SK-N-SH (cell line): ENCODE measurements at regions not wholly inside any gene's neighbourhood (a gene's known extent, or its start where the extent isn't known, plus 50 kb on each side); places are given as distances from the start of the nearest gene placed in this dataset.

Source experiments
- CTCF ChIA-PET: fragments of 300-600, 350-600 bp; formaldehyde crosslinking; extraction: SDS; loops from one replicate; lab custom pipeline; 2021; lab: Yijun Ruan, JAX
- POLR2A ChIA-PET: fragments of 350-600 bp; sonication (Branson Sonifier 250); formaldehyde crosslinking; extraction: SDS; loops from one replicate; lab custom pipeline; 2020; ENCODE audit warnings: antibody characterized with exemption, inconsistent platforms; lab: Yijun Ruan, JAX
- DNase-seq: peaks from one replicate; pipeline ENCODE4 v3.0.0; 2012
- H2AFZ ChIP-seq: fragments of 200-600 bp; sonication (generic); 2 replicates; pipeline ENCODE4 v1.8.1; 2016; ENCODE audit warnings: antibody characterized with exemption, mild to moderate bottlenecking, low read depth
- H3F3A ChIP-seq: fragments of 200-600 bp; sonication (generic); replicated peaks from 2 replicates; pipeline ENCODE3; 2016; ENCODE audit warnings: antibody characterized with exemption, mild to moderate bottlenecking; ENCODE audit not compliant: insufficient read depth
- H3K27ac ChIP-seq, 2 experiments: fragments of 200-500 bp in 1 of 2; fragments of 200-600 bp in 1 of 2; sonication (Bioruptor generic) in 1 of 2; sonication (generic), shearing (Covaris generic) in 1 of 2; 2 replicates each; pipeline versions ENCODE4 v1.5.1 to v1.6.1; 2014 to 2016; ENCODE audit warnings: low read depth in 2 of 2, inconsistent platforms in 1 of 2, low read length in 1 of 2, mild to moderate bottlenecking in 1 of 2, mixed read lengths in 1 of 2
- H3K27me3 ChIP-seq: fragments of 200-600 bp; sonication (generic), shearing (Covaris generic); 2 replicates; pipeline ENCODE4 v1.6.1; 2016; ENCODE audit warnings: mixed run types; ENCODE audit not compliant: insufficient read depth
- H3K36me3 ChIP-seq, 2 experiments: fragments of 200-500 bp in 1 of 2; fragments of 200-600 bp in 1 of 2; sonication (Bioruptor generic) in 1 of 2; sonication (generic) in 1 of 2; replicated peaks in 1 of 2; 2 replicates each; pipeline versions ENCODE3 to v1.5.1; 2014 to 2016; ENCODE audit warnings: low read length in 1 of 2, mild to moderate bottlenecking in 1 of 2; ENCODE audit not compliant: insufficient read depth in 2 of 2, control insufficient read depth in 1 of 2
- H3K4me1 ChIP-seq, 2 experiments: fragments of 200-500 bp in 1 of 2; fragments of 200-600 bp in 1 of 2; sonication (Bioruptor generic) in 1 of 2; sonication (generic), shearing (Covaris generic) in 1 of 2; 2 replicates each; pipeline versions ENCODE4 v1.5.1 to v1.6.1; 2014 to 2016; ENCODE audit warnings: low read depth in 1 of 2, low read length in 1 of 2, mixed run types in 1 of 2; ENCODE audit not compliant: insufficient read depth in 2 of 2, control insufficient read depth in 1 of 2
- H3K4me2 ChIP-seq: fragments of 200-600 bp; sonication (generic), shearing (Covaris generic); 2 replicates; pipeline ENCODE4 v1.6.1; 2017; ENCODE audit warnings: mixed run types
- H3K4me3 ChIP-seq, 2 experiments: fragments of 200-500 bp in 1 of 2; fragments of 200-600 bp in 1 of 2; sonication (Bioruptor generic) in 1 of 2; sonication (generic), shearing (Covaris generic) in 1 of 2; 2 replicates each; pipeline versions ENCODE4 v1.5.1 to v1.8.1; 2014 to 2016; ENCODE audit warnings: low read depth in 2 of 2, inconsistent platforms in 1 of 2, low read length in 1 of 2, mild to moderate bottlenecking in 1 of 2, mixed read lengths in 1 of 2, moderate library complexity in 1 of 2
- H3K79me2 ChIP-seq: fragments of 200-600 bp; sonication (generic); 2 replicates; pipeline ENCODE4 v1.8.1; 2017; ENCODE audit warnings: mild to moderate bottlenecking; ENCODE audit not compliant: insufficient read depth
- H3K9ac ChIP-seq: fragments of 200-600 bp; sonication (generic); 2 replicates; pipeline ENCODE4 v1.6.1; 2017; ENCODE audit warnings: mixed run types
- H3K9me2 ChIP-seq: fragments of 200-600 bp; sonication (generic); 2 replicates; pipeline ENCODE4 v1.6.1; 2017; ENCODE audit warnings: mixed run types
- H3K9me3 ChIP-seq: fragments of 200-600 bp; sonication (generic); 2 replicates; pipeline ENCODE4 v1.6.1; 2017; ENCODE audit warnings: mixed run types, mild to moderate bottlenecking, moderate library complexity
- H4K20me1 ChIP-seq: fragments of 200-600 bp; sonication (generic); 2 replicates; pipeline ENCODE4 v1.6.1; 2017; ENCODE audit warnings: mild to moderate bottlenecking, mixed run types; ENCODE audit not compliant: insufficient read depth
- ELF1 ChIP-seq: IDR thresholded peaks from 2 replicates; pipeline ENCODE4 v1.4.0; 2012
- EP300 ChIP-seq, 2 experiments: IDR thresholded peaks; 2 replicates each; pipeline versions ENCODE4 v1.4.0 to v1.6.1; 2012; ENCODE audit warnings: borderline replicate concordance in 1 of 2, low read depth in 1 of 2, low read length in 1 of 2
- EZH2phosphoT487 ChIP-seq: fragments of 200-600 bp; sonication (generic); IDR thresholded peaks from 2 replicates; pipeline ENCODE4 v1.6.1; 2017; ENCODE audit warnings: low read depth, mixed run types, mild to moderate bottlenecking, antibody characterized with exemption, moderate library complexity, borderline replicate concordance
- FOXJ3 ChIP-seq: sonication (generic); formaldehyde crosslinking; IDR thresholded peaks from 2 replicates; pipeline ENCODE4 v1.5.1; 2020; ENCODE audit warnings: mild to moderate bottlenecking, missing genetic modification reagents
- GABPA ChIP-seq: IDR thresholded peaks from 2 replicates; pipeline ENCODE4 v1.4.0; 2012; ENCODE audit warnings: low read depth, mild to moderate bottlenecking
- MXI1 ChIP-seq: IDR thresholded peaks from 2 replicates; pipeline ENCODE4 v1.6.1; 2012; ENCODE audit warnings: mild to moderate bottlenecking, low read depth, low read length, improper control_type of control experiment
- NFIC ChIP-seq: IDR thresholded peaks from 2 replicates; pipeline ENCODE4 v1.4.0; 2012; ENCODE audit warnings: borderline replicate concordance
- NRF1 ChIP-seq: IDR thresholded peaks from 2 replicates; pipeline ENCODE4 v1.6.1; 2012; ENCODE audit warnings: low read depth, mild to moderate bottlenecking, low read length
- POLR2AphosphoS5 ChIP-seq: IDR thresholded peaks from 2 replicates; pipeline ENCODE4 v1.6.1; 2012; ENCODE audit warnings: low read depth, low read length
- RCOR1 ChIP-seq: fragments of 150-350 bp; IDR thresholded peaks from 2 replicates; pipeline ENCODE4 v1.6.1; 2017; ENCODE audit warnings: antibody characterized with exemption, low read length
- SIN3A ChIP-seq: IDR thresholded peaks from 2 replicates; pipeline ENCODE4 v1.6.1; 2012; ENCODE audit warnings: low read depth, mild to moderate bottlenecking, low read length, moderate library complexity, borderline replicate concordance
- SMC3 ChIP-seq: IDR thresholded peaks from 2 replicates; pipeline ENCODE4 v1.6.1; 2012; ENCODE audit warnings: low read depth, low read length, improper control_type of control experiment
- TCF12 ChIP-seq: IDR thresholded peaks from 2 replicates; pipeline ENCODE4 v1.4.0; 2012
- WGBS: methylation state at CpG from one replicate; pipeline ENCODE4 v1.1.6; 2017; ENCODE audit warnings: low lambda C conversion rate; 5-methylcytosine and 5-hydroxymethylcytosine counted together
- TF ChIP-seq, protein P1 (sequence below): IDR thresholded peaks from 2 replicates; pipeline ENCODE4 v1.4.0; 2012; ENCODE audit warnings: low read depth, borderline replicate concordance
- TF ChIP-seq, protein P2 (sequence below): IDR thresholded peaks from 2 replicates; pipeline ENCODE4 v1.4.0; 2012; ENCODE audit warnings: low read depth, borderline replicate concordance
- TF ChIP-seq, protein P3 (sequence below): fragments of 150-350 bp; IDR thresholded peaks from 2 replicates; pipeline ENCODE4 v1.6.1; 2016; ENCODE audit warnings: mild to moderate bottlenecking, low read depth, low read length
- TF ChIP-seq, protein P4 (sequence below): IDR thresholded peaks from 2 replicates; pipeline ENCODE4; 2012
- TF ChIP-seq, protein P5 (sequence below): fragments of 200-600 bp; sonication (generic); IDR thresholded peaks from 2 replicates; pipeline ENCODE4 v1.6.1; 2017; ENCODE audit warnings: antibody characterized with exemption, mild to moderate bottlenecking, moderate library complexity

DNA sequence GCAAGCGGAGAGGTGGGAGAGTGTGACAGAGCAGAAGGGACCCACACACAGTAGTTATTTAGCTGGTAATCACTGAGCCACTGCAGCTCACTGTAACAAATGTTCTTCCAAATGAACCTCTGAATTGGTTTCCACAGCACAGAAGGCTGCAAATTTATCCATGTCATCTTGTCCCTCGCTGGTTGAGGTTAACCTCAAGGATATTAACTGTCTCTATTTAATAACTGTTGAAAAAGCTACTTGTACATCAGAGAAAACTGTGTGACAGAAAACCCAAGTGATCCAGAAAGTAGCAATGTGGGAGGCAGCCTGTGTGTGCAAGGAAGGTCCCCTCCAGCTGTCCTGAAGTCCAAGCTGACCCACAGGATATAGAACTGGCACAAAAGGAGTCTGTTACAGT lies 153.6 kb downstream of the DSEL start:
- WGBS = 88% methylated on average over 2 of the region's 2 CpGs
- Histone ChIP-seq H3F3A (peaks cover 20% of the 10 kb centered on the region), H4K20me1 (no peaks in the 10 kb centered on the region), H3K4me3 (no peak overlapping the region), H3K27me3 (no peaks in the 10 kb centered on the region), H3K4me2 (no peak overlapping the region), H3K79me2 (no peaks in the 10 kb centered on the region), H3K9ac (no peak overlapping the region), H3K27ac (no peak overlapping the region), H3K4me1 (peaks cover 2 to 11% of the 10 kb centered on the region in 2 experiments; a peak in 3 of 4 replicates), H3K9me3 (no peaks in the 10 kb centered on the region), H3K36me3 (no peaks in the 10 kb centered on the region), H3K9me2 (no peaks in the 10 kb centered on the region), H2AFZ (no peak overlapping the region)
- TF ChIP-seq, protein P1, sequence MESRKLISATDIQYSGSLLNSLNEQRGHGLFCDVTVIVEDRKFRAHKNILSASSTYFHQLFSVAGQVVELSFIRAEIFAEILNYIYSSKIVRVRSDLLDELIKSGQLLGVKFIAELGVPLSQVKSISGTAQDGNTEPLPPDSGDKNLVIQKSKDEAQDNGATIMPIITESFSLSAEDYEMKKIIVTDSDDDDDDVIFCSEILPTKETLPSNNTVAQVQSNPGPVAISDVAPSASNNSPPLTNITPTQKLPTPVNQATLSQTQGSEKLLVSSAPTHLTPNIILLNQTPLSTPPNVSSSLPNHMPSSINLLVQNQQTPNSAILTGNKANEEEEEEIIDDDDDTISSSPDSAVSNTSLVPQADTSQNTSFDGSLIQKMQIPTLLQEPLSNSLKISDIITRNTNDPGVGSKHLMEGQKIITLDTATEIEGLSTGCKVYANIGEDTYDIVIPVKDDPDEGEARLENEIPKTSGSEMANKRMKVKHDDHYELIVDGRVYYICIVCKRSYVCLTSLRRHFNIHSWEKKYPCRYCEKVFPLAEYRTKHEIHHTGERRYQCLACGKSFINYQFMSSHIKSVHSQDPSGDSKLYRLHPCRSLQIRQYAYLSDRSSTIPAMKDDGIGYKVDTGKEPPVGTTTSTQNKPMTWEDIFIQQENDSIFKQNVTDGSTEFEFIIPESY = no peak
- TF ChIP-seq SIN3A = no peak
- no peak for TF ChIP-seq SMC3
- no peak for TF ChIP-seq FOXJ3 (CRISPR knock-in tag)
- no peak for DNase-seq
- ChIA-PET CTCF (no interaction called here), POLR2A (no interaction called here)

DNA sequence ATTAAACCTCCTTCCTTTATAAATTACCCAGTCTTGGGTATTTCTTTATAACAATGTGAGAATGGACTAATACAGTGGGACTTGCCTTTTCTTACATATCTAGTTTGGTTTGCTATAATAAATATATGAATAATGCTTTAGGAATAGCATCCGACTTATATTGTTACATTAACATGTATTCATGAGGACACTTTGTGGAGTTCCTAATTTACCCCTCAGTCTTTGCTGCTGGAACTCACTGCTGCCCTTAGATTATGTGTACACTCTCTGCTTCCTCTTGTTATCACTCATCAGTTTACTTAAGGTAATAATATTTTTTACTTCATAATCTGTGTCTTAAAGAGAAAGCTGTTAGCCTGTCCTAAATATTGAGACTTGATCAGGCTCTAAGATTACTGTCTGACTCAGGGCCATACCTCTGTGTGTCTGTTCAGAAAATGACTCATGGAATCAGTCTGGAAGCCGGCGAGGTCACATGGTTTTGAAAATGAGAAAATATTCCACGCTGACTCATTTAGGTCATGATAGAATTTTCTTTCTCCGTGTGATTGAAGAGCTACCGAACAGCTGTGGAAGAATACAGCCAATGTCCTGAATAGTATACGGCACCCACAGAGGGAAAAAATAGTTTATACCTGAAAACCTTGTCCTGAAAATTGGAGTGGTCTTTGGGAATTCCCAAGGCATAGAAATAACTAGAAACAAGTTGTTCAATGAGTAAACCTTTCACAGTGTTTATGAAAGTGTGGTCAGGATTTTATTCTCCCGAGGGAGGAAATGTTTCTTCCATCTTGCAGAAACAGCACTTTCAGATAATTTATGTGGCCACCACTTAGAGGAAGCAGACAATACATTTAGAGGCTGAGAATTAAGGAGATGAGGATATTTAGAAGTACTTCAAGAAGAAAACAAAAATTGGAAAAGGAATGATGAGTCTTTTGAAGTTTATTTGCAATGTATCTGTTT lies 156.4 kb downstream of the DSEL start:
- POLR2A ChIA-PET = no interaction called here
- Histone ChIP-seq H3K36me3 (no peaks in the 10 kb centered on the region), H4K20me1 (no peaks in the 10 kb centered on the region), H2AFZ (peak overlapping the region; percentile 77), H3K9me2 (no peaks in the 10 kb centered on the region), H3K9ac (peak overlapping the region; percentile 56; the same call in 1 of the 2 replicates), H3K4me2 (peak overlapping the region; percentile 76), H3K4me3 (peak overlapping the region; percentile 33 to 53; a peak in 3 of 4 replicates), H3K9me3 (no peaks in the 10 kb centered on the region), H3K27me3 (no peaks in the 10 kb centered on the region), H3K27ac (peak overlapping the region; percentile 87 to 88), H3K4me1 (peaks cover 2 to 11% of the 10 kb centered on the region in 2 experiments; a peak in 3 of 4 replicates), H3K79me2 (no peaks in the 10 kb centered on the region), H3F3A (peaks cover 20% of the 10 kb centered on the region)
- DNase-seq = peak; percentile 20
- 7% methylated on average over 8 of the region's 8 CpGs for WGBS
- CTCF ChIA-PET = interaction anchor here (0.6 kb wide), 1 partner anchor 1338 kb away, joined by 3 read pairs; no protein-coding TSS in a partner anchor
- TF ChIP-seq NRF1 = no peak
- TF ChIP-seq EZH2phosphoT487 = no peak
- TF ChIP-seq, protein P2, sequence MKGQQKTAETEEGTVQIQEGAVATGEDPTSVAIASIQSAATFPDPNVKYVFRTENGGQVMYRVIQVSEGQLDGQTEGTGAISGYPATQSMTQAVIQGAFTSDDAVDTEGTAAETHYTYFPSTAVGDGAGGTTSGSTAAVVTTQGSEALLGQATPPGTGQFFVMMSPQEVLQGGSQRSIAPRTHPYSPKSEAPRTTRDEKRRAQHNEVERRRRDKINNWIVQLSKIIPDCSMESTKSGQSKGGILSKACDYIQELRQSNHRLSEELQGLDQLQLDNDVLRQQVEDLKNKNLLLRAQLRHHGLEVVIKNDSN = peak; percentile 85
- no peak for TF ChIP-seq FOXJ3 (CRISPR knock-in tag)
- TF ChIP-seq TCF12 = peak; percentile 84
- no peak for TF ChIP-seq SIN3A
- TF ChIP-seq, protein P3, sequence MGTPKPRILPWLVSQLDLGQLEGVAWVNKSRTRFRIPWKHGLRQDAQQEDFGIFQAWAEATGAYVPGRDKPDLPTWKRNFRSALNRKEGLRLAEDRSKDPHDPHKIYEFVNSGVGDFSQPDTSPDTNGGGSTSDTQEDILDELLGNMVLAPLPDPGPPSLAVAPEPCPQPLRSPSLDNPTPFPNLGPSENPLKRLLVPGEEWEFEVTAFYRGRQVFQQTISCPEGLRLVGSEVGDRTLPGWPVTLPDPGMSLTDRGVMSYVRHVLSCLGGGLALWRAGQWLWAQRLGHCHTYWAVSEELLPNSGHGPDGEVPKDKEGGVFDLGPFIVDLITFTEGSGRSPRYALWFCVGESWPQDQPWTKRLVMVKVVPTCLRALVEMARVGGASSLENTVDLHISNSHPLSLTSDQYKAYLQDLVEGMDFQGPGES = no peak
- TF ChIP-seq NFIC = peak; percentile 64; the same call in 1 of the 2 replicates
- peak; percentile 42; the same call in 1 of the 2 replicates for TF ChIP-seq POLR2AphosphoS5
- TF ChIP-seq GABPA = no peak
- no peak for TF ChIP-seq RCOR1
- no peak for TF ChIP-seq MXI1
- TF ChIP-seq EP300 (IDR thresholded peaks at IDR 0.05; ENCODE audit: borderline replicate concordance in 1 of 2, low read depth in 1 of 2, low read length in 1 of 2) = peak in 1 of 2 experiments; percentile 80; a peak in 2 of 4 replicates
- TF ChIP-seq, protein P4, sequence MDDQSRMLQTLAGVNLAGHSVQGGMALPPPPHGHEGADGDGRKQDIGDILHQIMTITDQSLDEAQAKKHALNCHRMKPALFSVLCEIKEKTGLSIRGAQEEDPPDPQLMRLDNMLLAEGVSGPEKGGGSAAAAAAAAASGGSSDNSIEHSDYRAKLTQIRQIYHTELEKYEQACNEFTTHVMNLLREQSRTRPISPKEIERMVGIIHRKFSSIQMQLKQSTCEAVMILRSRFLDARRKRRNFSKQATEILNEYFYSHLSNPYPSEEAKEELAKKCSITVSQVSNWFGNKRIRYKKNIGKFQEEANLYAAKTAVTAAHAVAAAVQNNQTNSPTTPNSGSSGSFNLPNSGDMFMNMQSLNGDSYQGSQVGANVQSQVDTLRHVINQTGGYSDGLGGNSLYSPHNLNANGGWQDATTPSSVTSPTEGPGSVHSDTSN = peak; percentile 49; the same call in 1 of the 2 replicates
- TF ChIP-seq, protein P5, sequence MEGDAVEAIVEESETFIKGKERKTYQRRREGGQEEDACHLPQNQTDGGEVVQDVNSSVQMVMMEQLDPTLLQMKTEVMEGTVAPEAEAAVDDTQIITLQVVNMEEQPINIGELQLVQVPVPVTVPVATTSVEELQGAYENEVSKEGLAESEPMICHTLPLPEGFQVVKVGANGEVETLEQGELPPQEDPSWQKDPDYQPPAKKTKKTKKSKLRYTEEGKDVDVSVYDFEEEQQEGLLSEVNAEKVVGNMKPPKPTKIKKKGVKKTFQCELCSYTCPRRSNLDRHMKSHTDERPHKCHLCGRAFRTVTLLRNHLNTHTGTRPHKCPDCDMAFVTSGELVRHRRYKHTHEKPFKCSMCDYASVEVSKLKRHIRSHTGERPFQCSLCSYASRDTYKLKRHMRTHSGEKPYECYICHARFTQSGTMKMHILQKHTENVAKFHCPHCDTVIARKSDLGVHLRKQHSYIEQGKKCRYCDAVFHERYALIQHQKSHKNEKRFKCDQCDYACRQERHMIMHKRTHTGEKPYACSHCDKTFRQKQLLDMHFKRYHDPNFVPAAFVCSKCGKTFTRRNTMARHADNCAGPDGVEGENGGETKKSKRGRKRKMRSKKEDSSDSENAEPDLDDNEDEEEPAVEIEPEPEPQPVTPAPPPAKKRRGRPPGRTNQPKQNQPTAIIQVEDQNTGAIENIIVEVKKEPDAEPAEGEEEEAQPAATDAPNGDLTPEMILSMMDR = no peak
- TF ChIP-seq ELF1 = no peak
